HG02840 (cell line): ENCODE measurements at regions not wholly inside any gene's neighbourhood (a gene's known extent, or its start where the extent isn't known, plus 50 kb on each side); places are given as distances from the start of the nearest gene placed in this dataset.
"Not testable (repeated sequence)": the region's sequence is repeated elsewhere in the genome, so short reads cannot be mapped to it uniquely, and the experiment has no call there.

Experiments used
- ATAC-seq: cut with Tn5 transposase; IDR thresholded peaks from one replicate; pipeline ENCODE4 v1.9.1; 2021; ENCODE audit warnings: mild to moderate bottlenecking, moderate library complexity, moderate number of reproducible peaks; ENCODE audit not compliant: unreplicated experiment, low FRiP score

DNA sequence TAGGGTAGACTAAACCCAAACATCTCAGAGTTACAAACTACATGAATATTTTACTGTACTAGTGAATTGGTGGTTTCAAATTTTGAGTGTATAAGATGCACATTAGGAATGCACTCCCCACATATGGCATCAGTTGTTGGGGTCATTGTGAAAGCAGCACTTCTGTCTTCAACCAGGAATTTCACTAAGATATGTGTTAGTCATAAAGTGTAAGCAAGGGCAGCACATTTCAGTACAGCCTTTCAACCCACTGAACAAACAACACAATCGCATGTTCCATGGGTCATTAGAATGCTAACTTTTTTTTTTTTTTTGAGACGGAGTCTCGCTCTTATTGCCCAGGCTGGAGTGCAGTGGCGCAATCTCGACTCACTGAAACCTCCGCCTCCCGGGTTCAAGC, 164.1 kb upstream of the MAP2 start:
- no peak for ATAC-seq

GRCh38 chr2:209260281-209260680, 163.6 kb upstream of the MAP2 start:
- no peak for ATAC-seq

GRCh38 chr2:209261366-209262053, 162.3 kb upstream of the MAP2 start:
- not testable (repeated sequence) for ATAC-seq

- ATAC-seq = no peak
These were observed 154.8 kb upstream of the MAP2 start for GRCh38 chr2:209269024-209269423.

DNA sequence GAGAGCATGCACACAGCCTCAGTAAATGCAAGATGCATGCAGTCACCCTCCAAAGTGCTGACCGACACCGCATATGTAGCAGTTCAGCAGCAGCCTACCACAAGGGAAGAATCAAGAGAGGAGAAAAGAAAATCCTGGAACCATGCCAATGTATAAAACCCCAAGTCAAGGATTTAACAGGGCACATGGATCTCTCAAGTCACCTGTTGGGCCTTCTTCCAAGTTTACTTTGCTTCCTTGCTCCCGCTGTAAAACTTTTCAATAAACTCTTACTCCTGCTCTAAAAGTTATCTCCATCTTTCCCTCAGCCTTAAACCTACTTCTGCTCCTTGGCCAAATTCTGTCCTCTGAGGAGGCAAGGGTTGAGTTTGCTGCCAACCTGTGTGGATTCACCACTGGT, 147.8 kb upstream of the MAP2 start:
- no peak for ATAC-seq

- ATAC-seq = no peak
These were observed 146.4 kb upstream of the MAP2 start for GRCh38 chr2:209277444-209277843.

DNA sequence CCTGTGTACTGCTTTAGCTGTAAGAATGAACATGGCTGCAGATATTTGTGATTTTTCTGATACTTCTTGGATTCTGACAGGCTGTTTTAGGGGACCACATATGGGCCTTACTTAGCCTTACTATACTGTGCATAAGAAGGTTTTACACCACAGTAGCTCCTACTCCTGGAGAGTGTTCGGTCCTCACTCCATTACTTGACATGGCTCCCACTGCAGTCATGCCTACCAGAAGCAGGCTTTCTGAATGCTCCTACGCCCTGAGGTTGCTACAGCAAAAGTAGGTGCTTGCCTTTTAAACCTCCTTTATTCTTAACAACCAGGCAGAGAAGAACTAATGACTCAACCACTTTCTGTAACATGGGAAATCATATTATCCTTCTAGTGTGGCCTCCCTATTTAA, 125.2 kb upstream of the MAP2 start:
- no peak for ATAC-seq

DNA sequence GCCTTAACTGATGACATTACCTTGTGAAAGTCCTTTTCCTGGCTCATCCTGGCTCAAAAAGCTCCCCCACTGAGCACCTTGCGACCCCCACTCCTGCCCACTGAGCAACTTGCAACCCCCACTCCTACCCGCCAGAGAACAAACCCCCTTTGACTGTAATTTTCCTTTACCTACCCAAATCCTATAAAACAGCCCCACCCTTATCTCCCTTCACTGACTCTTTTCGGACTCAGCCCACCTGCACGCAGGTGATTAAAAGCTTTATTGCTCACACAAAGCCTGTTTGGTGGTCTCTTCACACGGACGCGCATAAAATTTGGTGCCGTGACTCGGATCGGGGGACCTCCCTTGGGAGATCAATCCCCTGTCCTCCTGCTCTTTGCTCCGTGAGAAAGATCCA, 124.4 kb upstream of the MAP2 start:
- ATAC-seq = not testable (repeated sequence)

DNA sequence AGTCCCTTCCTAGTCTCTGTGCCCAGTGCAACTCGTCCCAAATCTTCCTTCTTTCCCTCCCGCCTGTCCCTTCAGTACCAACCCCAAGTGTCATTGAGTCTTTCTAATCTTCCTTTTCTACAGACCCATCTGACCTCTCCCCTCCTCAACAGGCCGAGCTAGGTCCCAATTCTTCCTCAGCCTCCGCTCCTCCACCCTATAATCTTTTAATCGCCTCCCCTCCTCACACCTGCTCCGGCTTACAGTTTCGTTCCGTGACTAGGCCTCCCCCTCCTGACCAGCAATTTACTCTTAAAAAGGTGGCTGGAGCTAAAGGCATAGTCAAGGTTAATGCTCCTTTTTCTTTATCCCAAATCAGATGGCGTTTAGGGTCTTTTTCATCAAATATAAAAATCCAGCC, 123.1 kb upstream of the MAP2 start:
- not testable (repeated sequence) for ATAC-seq

- no peak for ATAC-seq
These were observed 118.8 kb upstream of the MAP2 start for GRCh38 chr2:209305026-209305425.

DNA sequence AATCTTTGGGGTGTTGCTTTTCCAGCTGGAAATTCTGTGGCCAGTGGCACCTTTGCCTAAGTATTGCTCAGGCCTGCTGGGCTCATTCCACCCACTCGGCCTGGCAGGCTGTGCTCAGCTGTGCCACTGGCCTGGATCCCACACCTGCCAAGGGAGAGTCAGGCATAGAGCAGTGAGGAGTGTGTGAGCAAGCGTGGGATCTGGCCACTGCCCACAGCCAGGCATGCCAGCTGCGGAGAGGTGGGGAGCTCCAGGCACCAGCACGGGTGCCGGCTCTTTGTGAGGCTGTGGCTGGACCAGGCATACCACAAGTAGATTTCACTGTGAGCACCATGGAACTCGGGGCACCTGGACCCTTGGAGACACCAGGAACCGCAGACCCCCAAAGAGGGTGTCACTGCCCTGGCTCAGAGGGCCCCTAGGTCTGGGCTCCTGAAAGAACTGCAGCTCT, 118.1 kb upstream of the MAP2 start:
- no peak for ATAC-seq

- no peak for ATAC-seq
These were observed 116.5 kb upstream of the MAP2 start for GRCh38 chr2:209307161-209308001.

- no peak for ATAC-seq
These were observed 115.4 kb upstream of the MAP2 start for GRCh38 chr2:209308415-209308814.

GRCh38 chr2:209311948-209312347, 111.9 kb upstream of the MAP2 start:
- ATAC-seq = no peak

- not testable (repeated sequence) for ATAC-seq
These were observed 111.4 kb upstream of the MAP2 start for GRCh38 chr2:209312450-209312849.

- ATAC-seq = no peak
These were observed 109.2 kb upstream of the MAP2 start for GRCh38 chr2:209314653-209315052.

- no peak for ATAC-seq
These were observed 107.7 kb upstream of the MAP2 start for GRCh38 chr2:209316141-209316540.

DNA sequence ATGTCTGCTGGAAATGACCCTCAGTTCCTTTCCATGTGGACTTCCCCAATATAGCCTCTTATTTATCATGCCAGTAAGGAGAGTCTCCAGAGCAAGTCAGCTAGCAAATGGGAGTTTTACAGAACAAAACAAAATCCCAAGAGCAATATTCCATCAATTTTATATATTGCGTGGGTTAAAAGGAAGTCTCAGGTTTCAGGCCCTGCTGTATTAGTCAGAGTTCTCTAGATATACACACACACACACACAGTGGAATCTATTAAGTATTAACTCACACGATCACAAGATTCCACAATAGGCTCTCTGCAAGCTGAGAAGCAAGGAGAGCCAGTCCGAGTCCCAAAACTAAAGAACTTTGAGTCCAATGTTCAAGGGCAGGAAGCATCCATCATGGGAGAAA, 102.8 kb upstream of the MAP2 start:
- ATAC-seq = no peak

- ATAC-seq = no peak
These were observed 102.3 kb upstream of the MAP2 start for GRCh38 chr2:209321581-209321980.

GRCh38 chr2:209322041-209322440, 101.8 kb upstream of the MAP2 start:
- ATAC-seq = no peak

DNA sequence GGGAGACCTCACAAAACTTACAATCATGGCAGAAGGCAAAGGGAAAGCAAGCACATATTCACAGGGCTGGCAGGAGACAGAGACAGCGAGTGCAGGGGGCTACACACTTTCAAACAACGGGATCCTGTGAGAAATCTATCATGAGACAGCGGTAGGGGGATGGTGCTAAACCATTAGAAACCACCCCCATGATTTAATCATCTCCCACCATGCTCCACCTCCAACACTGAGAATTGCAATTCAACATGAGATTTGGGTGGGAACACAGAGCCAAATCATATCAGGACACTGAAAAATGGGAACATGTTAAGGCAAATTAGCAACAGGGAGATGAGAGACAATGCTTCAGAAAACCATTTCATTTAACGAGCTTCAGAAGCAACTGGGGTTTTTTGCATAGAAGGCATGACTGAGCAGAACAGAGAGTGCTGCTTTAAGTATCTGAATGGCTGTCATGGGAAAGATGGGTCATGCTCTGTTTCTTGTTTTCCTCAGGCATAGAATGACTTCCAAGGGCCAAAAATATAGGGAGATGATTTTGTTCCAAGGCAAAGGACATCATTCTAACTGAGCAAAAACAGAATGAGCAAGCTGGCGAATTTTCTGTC, 100.8 kb upstream of the MAP2 start:
- no peak for ATAC-seq
